Activated T-cell treated with anti-CD3 and anti-CD28 coated beads, Interleukin-2, amount 50 U/mL, for 48 hours (primary cell): ENCODE measurements at regions not wholly inside any gene's neighbourhood (a gene's known extent, or its start where the extent isn't known, plus 50 kb on each side); places are given as distances from the start of the nearest gene placed in this dataset.
"Not testable (repeated sequence)": the region's sequence is repeated elsewhere in the genome, so short reads cannot be mapped to it uniquely, and the experiment has no call there.

ENCODE experiments used
- DNase-seq, 2 experiments: peaks; one replicate each; pipeline ENCODE4 v3.0.0-alpha.2; 2020

- DNase-seq, result no peak
These were observed 647.7 kb upstream of the FSHR start for GRCh38 chr2:49801898-49802450.

- no peak for DNase-seq
These were observed 644.3 kb upstream of the FSHR start for GRCh38 chr2:49798570-49798969.

- no peak for DNase-seq
These were observed 642.0 kb upstream of the FSHR start for GRCh38 chr2:49796266-49796665.

- DNase-seq, result no peak
These were observed 640.1 kb upstream of the FSHR start for GRCh38 chr2:49794396-49794795.

DNA sequence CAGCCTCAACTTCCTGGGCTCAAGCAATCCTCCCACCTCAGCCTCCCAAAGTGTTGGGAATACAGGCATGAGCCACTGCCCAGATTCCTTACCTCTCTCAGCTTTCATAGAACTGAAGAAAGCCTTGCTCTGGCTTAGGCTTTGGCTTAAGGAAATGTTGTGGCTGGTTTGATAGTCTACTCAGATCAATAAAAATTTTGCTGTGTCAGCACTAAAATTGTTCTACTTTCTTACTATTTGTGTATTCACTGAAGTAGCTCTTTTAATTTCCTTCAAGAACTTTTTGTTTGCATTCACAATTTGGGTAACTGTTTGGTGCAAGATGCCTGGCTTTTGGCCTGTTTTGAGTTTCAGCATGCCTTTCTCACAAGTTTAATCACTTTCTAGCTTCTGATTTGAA is 634.0 kb upstream of the FSHR start:
- DNase-seq, result no peak

- DNase-seq, result no peak
These were observed 626.6 kb upstream of the FSHR start for GRCh38 chr2:49780949-49781348.

DNA sequence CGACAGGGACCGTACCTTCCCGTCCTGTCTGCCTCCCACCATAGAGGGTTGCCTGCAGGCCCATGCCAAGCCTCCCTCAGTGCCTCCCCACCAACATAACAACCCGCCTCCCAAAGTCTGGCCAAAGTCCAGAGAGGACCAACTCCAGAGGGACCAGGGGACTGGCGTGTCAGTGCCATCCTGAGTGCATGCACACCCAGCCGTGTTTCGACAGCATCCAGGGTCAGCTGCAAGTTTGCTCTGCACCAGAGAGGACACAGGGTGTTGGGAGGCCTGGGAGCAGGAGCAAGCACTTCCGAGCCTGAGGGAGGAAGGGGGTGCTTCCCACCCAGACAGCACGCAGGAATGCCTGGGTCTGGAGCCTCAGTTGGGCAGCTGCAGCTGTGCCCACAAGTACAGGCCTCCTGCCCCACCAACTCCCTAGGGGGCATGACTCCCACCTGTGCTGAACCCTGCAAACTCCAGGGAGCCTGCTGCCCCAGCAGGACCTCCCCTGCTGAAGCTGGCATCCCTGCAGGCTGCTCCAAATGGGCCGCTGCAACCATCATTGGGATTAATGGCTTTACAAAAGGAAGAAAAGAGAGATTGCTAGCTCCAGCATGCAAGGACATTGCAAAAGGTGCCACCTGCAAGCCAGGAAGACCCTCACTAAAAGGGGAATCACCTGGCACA is 618.1 kb upstream of the FSHR start:
- no peak for DNase-seq

DNA sequence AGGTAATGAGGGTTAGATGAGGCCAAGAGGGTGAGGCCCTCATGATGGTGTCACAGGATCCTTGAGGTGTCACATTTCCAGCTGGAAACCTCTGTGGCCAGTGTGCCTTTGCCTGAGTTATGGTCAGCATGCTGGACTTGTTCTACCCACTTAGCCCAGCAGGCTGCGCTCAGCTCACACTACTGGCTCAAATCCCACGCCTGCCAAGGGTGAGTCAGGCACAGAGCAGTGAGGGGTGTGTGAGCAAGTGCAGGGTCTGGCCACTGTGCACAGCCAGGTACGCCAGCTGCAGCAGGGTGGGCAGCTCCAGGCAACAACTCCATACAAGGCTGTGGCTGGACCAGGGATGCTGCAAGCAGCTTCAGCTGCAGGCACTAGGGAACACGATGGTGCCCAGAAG is 616.6 kb upstream of the FSHR start:
- DNase-seq, result peak in 1 of 2 experiments; percentile 14

DNA sequence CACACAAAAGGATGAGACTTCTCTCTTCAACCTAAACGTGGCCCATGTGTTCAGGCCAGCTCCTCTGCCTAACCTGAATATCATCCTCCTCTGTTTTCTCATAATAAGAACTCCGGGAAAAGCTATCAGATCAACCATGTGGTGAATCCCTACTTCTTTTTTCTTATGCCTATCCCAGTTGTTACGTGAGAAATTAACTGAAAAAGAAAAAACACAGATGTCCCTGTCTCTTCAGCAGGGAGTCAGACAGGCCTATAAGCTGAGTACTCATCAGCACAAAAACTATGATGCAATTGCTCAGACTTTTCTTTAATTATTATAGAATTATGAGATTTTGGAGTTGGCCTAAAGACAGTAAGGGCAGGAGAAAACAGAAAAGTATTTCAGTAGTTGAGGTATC is 613.0 kb upstream of the FSHR start:
- DNase-seq, result no peak

DNA sequence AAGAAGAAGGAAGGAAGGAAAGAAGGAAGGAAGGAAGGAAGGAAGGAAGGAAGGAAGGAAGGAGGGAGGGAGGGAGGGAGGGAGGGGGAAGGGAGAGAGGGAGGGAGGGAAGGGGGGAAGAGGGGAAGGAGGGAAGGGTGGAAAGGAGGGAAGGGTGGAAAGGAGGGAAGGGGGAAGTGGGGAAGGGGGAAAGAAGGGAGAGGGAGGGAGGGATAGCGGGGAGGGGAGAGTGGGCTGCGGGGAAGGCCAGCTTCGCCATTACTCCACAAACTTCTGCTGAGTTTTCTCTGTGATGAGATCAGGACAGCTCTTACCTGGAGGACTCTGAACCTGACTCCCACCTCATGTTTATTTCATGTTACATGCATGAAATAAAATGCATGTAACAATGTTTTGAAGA is 601.5 kb upstream of the FSHR start:
- no peak for DNase-seq

DNA sequence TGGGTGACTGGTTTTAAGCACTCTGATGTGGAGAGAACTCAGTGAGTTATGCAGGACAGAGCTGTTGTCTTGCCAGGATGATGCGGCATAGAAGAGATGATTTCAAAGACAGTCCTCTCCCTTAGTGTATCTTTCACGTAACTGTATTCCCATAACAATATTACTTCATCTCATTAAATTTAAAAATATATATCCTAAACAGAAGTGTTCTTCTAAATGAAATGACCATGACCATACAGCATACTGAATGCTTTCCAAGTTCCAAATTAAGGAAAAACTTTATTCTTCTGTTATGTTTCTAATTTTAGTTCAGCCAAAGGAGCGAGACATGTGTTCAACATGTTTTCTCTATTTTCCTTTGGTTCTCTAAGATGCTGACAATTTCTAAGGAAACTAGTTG is 600.1 kb upstream of the FSHR start:
- no peak for DNase-seq

GRCh38 chr2:49753344-49753985 is 599.1 kb upstream of the FSHR start:
- DNase-seq, result no peak

GRCh38 chr2:49737606-49738005 is 583.3 kb upstream of the FSHR start:
- DNase-seq, result no peak

DNA sequence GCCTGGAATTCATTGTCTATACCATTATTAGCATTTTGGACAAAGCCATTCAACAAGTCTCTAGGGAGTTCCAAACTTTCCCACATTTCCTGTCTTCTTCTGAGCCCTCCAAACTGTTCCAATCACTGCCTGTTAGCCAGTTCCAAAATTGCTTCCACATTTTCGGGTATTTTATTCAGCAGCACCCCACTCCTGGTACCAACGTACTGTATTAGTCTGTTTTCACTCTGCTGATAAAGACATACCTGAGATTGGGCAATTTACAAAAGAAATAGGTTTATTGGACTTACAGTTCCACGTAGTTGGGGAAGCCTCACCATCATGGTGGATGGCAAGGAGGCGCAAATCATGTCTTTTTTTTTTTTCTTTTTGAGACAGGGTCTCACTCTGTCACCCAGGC is 578.6 kb upstream of the FSHR start:
- DNase-seq, result not testable (repeated sequence)

- no peak for DNase-seq
These were observed 564.9 kb upstream of the FSHR start for GRCh38 chr2:49719241-49719640.

- no peak for DNase-seq
These were observed 561.3 kb upstream of the FSHR start for GRCh38 chr2:49715597-49715996.

DNA sequence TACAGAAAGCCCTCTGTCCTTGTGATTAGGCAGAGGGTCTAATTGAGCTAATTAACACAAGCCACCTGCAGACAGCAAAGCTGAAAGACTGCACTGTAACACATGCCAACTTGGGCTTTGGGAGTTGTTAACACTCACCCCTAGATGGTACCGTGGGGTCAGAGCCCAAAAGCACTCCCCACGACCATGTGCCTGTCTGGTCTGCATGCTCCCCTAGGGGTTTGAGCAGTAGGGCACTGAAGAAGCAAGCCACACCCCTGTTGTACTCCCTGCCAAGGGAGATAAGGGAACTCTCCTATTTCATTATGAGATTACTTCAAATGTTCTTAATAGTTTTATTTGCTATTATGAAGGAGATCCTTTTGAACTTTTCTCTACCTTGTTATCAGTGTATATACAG is 560.1 kb upstream of the FSHR start:
- DNase-seq, result no peak

DNA sequence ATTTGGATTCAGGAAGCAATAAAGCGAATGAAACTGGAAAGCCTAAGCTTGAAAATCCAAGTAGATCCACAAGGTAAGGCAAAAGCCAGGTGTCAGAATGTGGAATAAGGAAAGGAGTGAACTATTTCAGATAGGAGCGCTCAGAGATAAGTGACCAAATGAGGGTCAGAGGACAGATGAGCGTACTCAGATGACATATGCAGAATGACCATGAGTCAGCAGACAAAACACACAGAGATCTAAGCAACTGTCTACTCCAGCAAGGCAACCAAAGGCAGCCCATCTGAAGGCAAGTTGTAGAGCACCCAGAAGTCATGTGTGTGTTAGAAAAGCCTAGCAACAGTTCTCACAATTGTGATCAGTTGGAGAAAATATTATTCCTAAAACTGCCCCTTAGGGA is 548.4 kb upstream of the FSHR start:
- no peak for DNase-seq

- DNase-seq, result no peak
These were observed 539.6 kb upstream of the FSHR start for GRCh38 chr2:49693961-49694360.

DNA sequence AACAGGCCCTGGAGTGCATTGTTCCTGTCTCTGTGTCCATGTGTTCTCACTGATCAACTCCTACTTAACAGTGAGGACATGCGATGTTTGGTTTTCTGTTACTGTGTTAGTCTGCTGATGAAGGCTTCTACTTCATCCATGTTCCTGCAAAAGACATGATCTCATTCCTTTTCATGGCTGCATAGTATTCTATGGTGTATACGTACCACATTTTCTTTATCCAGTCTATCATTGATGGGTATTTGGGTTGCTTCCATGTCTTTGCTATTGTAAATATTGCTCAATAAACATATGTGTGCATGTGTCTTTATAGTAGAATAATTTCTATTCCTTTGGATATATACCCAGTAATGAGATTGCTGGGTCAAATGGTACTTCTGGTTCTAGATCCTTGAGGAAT is 537.7 kb upstream of the FSHR start:
- not testable (repeated sequence) for DNase-seq

- DNase-seq, result no peak
These were observed 533.6 kb upstream of the FSHR start for GRCh38 chr2:49687918-49688317.

- no peak for DNase-seq
These were observed 532.7 kb upstream of the FSHR start for GRCh38 chr2:49686897-49687442.

- DNase-seq, result no peak
These were observed 532.0 kb upstream of the FSHR start for GRCh38 chr2:49686291-49686690.

DNA sequence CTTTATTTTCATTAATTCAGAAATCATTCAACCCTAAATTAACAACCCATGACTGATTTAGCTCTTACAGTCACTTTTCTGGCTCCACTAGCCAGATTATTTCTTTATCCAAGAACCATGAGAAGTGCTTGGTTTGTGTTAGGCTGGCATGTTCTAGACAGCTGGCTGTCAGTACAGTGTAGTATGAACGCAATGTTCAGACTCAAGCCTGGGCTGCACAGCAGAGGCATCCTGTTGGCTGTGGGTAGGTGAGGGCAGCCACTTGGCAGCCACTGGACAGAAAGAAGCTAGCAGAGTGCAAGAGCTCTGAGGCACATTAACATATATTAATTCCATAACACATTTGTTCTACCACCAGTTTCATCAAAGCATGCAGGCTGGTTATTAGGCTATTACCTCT is 522.9 kb upstream of the FSHR start:
- no peak for DNase-seq
